ENCODE measurements at regions not wholly inside any gene's neighbourhood (a gene's known extent, or its start where the extent isn't known, plus 50 kb on each side); places are given as distances from the start of the nearest gene placed in this dataset.

GRCh38 chr13:34750078-34750931 lies 191.8 kb upstream of the NBEA start:
- ATAC-seq (ENCODE audit: poor library complexity) (no peak), DNase-seq (peak; percentile 48)
- intact Hi-C loops (cut with DNase I) = no loop called here

- DNase-seq (no peak), ATAC-seq (ENCODE audit: poor library complexity) (no peak)
- intact Hi-C loops (cut with DNase I) = no loop called here
Measured at GRCh38 chr13:34751044-34751443, 191.0 kb upstream of the NBEA start.

- DNase-seq (no peak), ATAC-seq (ENCODE audit: poor library complexity) (no peak)
- intact Hi-C loops (cut with DNase I) = no loop called here
Measured at GRCh38 chr13:34751492-34751891, 190.6 kb upstream of the NBEA start.

GRCh38 chr13:34752283-34752960 lies 189.6 kb upstream of the NBEA start:
- DNase-seq = peak; percentile 14
- intact Hi-C loops (cut with DNase I) = no loop called here
- ATAC-seq (ENCODE audit: poor library complexity) = no peak

GRCh38 chr13:34756136-34756535 lies 185.9 kb upstream of the NBEA start:
- no peak for ATAC-seq (ENCODE audit: poor library complexity)
- intact Hi-C loops (cut with DNase I) = no loop called here
- no peak for DNase-seq

GRCh38 chr13:34756572-34756971 lies 185.5 kb upstream of the NBEA start:
- no peak for ATAC-seq (ENCODE audit: poor library complexity)
- no peak for DNase-seq
- intact Hi-C loops (cut with DNase I) = no loop called here

- ATAC-seq (ENCODE audit: poor library complexity) (no peak), DNase-seq (no peak)
- intact Hi-C loops (cut with DNase I) = no loop called here
Measured at GRCh38 chr13:34757441-34757840, 184.6 kb upstream of the NBEA start.

- intact Hi-C loops (cut with DNase I) = no loop called here
- no peak for ATAC-seq (ENCODE audit: poor library complexity)
- DNase-seq = no peak
Measured at GRCh38 chr13:34758628-34759027, 183.4 kb upstream of the NBEA start.

- intact Hi-C loops (cut with DNase I) = no loop called here
- ATAC-seq (ENCODE audit: poor library complexity) = no peak
Measured at GRCh38 chr13:34762312-34762711, 179.8 kb upstream of the NBEA start.

GRCh38 chr13:34764246-34764645 lies 177.8 kb upstream of the NBEA start:
- DNase-seq = no peak
- no peak for ATAC-seq (ENCODE audit: poor library complexity)
- intact Hi-C loops (cut with DNase I) = no loop called here

More at GRCh38 chr13:34762312-34762711, 179.8 kb upstream of the NBEA start:
- no peak for DNase-seq

GRCh38 chr13:34765446-34766180 lies 176.5 kb upstream of the NBEA start:
- intact Hi-C loops (cut with DNase I) = no loop called here
- ATAC-seq (ENCODE audit: poor library complexity) (no peak), DNase-seq (no peak)

GRCh38 chr13:34767778-34768177 lies 174.3 kb upstream of the NBEA start:
- ATAC-seq (ENCODE audit: poor library complexity) (no peak), DNase-seq (no peak)
- intact Hi-C loops (cut with DNase I) = no loop called here

GRCh38 chr13:34772206-34772605 lies 169.9 kb upstream of the NBEA start:
- DNase-seq = no peak
- no peak for ATAC-seq (ENCODE audit: poor library complexity)
- intact Hi-C loops (cut with DNase I) = no loop called here

- intact Hi-C loops (cut with DNase I) = no loop called here
- no peak for ATAC-seq (ENCODE audit: poor library complexity)
- no peak for DNase-seq
Measured at GRCh38 chr13:34772881-34773280, 169.2 kb upstream of the NBEA start.

- no peak for DNase-seq
- intact Hi-C loops (cut with DNase I) = no loop called here
- peak; percentile 88 for ATAC-seq (ENCODE audit: poor library complexity)
Measured at GRCh38 chr13:34776390-34776981, 165.6 kb upstream of the NBEA start.

GRCh38 chr13:34777089-34777913 lies 164.8 kb upstream of the NBEA start:
- peak; percentile 15 for ATAC-seq (ENCODE audit: poor library complexity)
- no peak for DNase-seq
- intact Hi-C loops (cut with DNase I) = no loop called here

- intact Hi-C loops (cut with DNase I) = no loop called here
- ATAC-seq (ENCODE audit: poor library complexity) (peak; percentile 46), DNase-seq (no peak)
Measured at GRCh38 chr13:34777914-34778303, 164.2 kb upstream of the NBEA start.

- intact Hi-C loops (cut with DNase I) = no loop called here
- DNase-seq (no peak), ATAC-seq (ENCODE audit: poor library complexity) (no peak)
Measured at GRCh38 chr13:34779171-34779570, 162.9 kb upstream of the NBEA start.

All from Right ventricle myocardium superior (tissue), 1 donor.